GM19468 (cell line): ENCODE measurements at regions not wholly inside any gene's neighbourhood (a gene's known extent, or its start where the extent isn't known, plus 50 kb on each side); places are given as distances from the start of the nearest gene placed in this dataset.
"Not testable (repeated sequence)": the region's sequence is repeated elsewhere in the genome, so short reads cannot be mapped to it uniquely, and the experiment has no call there.

Experiments
- ATAC-seq: cut with Tn5 transposase; IDR thresholded peaks from one replicate; pipeline ENCODE4 v1.9.1; 2021; ENCODE audit warnings: mild to moderate bottlenecking, moderate library complexity, moderate number of reproducible peaks; ENCODE audit not compliant: unreplicated experiment; ENCODE audit errors: extremely low read depth

GRCh38 chr6:67885081-67886033 lies 749.7 kb upstream of the ADGRB3 start:
- ATAC-seq, result no peak

- ATAC-seq, result no peak
Measured at GRCh38 chr6:67884442-67884841, 750.6 kb upstream of the ADGRB3 start.

GRCh38 chr6:67883500-67884366 lies 751.3 kb upstream of the ADGRB3 start:
- no peak for ATAC-seq

- ATAC-seq, result no peak
Measured at GRCh38 chr6:67882436-67883311, 752.4 kb upstream of the ADGRB3 start.

GRCh38 chr6:67881706-67882065 lies 753.4 kb upstream of the ADGRB3 start:
- no peak for ATAC-seq

- no peak for ATAC-seq
Measured at GRCh38 chr6:67880939-67881705, 754.0 kb upstream of the ADGRB3 start.

GRCh38 chr6:67880343-67880742 lies 754.7 kb upstream of the ADGRB3 start:
- not testable (repeated sequence) for ATAC-seq

- ATAC-seq, result not testable (repeated sequence)
Measured at GRCh38 chr6:67879928-67880327, 755.2 kb upstream of the ADGRB3 start.

- ATAC-seq, result not testable (repeated sequence)
Measured at GRCh38 chr6:67879105-67879904, 755.8 kb upstream of the ADGRB3 start.

- ATAC-seq, result not testable (repeated sequence)
Measured at GRCh38 chr6:67878216-67878615, 756.9 kb upstream of the ADGRB3 start.

- no peak for ATAC-seq
Measured at GRCh38 chr6:67877288-67877687, 757.8 kb upstream of the ADGRB3 start.

GRCh38 chr6:67875877-67876383 lies 759.2 kb upstream of the ADGRB3 start:
- ATAC-seq, result no peak

GRCh38 chr6:67870321-67870720 lies 764.8 kb upstream of the ADGRB3 start:
- no peak for ATAC-seq

GRCh38 chr6:67863346-67863745 lies 771.7 kb upstream of the ADGRB3 start:
- ATAC-seq, result no peak

GRCh38 chr6:67854098-67854497 lies 781.0 kb upstream of the ADGRB3 start:
- no peak for ATAC-seq

GRCh38 chr6:67839818-67840217 lies 795.3 kb upstream of the ADGRB3 start:
- ATAC-seq, result no peak

GRCh38 chr6:67825201-67825895 lies 809.7 kb upstream of the ADGRB3 start:
- ATAC-seq, result no peak

- no peak for ATAC-seq
Measured at GRCh38 chr6:67818322-67818721, 816.8 kb upstream of the ADGRB3 start.
